ENCODE measurements at regions not wholly inside any gene's neighbourhood (a gene's known extent, or its start where the extent isn't known, plus 50 kb on each side); places are given as distances from the start of the nearest gene placed in this dataset.

DNA sequence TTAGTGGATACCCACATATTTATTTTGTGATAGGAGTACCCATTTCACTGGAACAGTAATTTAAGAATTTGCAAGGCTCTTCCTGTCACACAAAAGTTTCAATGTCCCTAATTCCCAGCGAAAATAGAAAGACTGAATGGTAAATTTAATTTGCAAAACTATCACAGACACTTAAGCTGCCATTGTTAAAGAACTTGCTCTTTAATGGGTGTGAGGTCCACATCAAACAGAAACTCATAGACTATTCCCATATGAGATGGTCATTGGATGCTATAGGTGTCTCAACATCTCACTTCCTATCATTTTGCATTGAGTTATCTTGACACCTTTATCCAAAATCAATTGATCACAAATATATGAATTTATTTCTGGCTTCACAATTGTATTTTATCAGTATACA lies 415.9 kb downstream of the GPAM start:
- H2AK5ac ChIP-seq (ENCODE audit: insufficient read length, low read length) = no peak overlapping the region
- H3K36me3 Mint-ChIP-seq (ENCODE audit: insufficient read depth in 1 of 3, low read depth in 3 of 3) = 0 out of 7 replicates have a peak, but pooled peaks cover 0 to 1% (median 0%) of the 10 kb centered on the region in 3 experiments
- no peak overlapping the region for H2BK5ac ChIP-seq (ENCODE audit: insufficient read length, low read length)
- no peak overlapping the region for H2BK15ac ChIP-seq (ENCODE audit: low read depth, low read length)
- H3K4me1 ChIP-seq (ENCODE audit: insufficient read depth, low read length) = no peaks in the 10 kb centered on the region
- TF ChIP-seq, protein P1, sequence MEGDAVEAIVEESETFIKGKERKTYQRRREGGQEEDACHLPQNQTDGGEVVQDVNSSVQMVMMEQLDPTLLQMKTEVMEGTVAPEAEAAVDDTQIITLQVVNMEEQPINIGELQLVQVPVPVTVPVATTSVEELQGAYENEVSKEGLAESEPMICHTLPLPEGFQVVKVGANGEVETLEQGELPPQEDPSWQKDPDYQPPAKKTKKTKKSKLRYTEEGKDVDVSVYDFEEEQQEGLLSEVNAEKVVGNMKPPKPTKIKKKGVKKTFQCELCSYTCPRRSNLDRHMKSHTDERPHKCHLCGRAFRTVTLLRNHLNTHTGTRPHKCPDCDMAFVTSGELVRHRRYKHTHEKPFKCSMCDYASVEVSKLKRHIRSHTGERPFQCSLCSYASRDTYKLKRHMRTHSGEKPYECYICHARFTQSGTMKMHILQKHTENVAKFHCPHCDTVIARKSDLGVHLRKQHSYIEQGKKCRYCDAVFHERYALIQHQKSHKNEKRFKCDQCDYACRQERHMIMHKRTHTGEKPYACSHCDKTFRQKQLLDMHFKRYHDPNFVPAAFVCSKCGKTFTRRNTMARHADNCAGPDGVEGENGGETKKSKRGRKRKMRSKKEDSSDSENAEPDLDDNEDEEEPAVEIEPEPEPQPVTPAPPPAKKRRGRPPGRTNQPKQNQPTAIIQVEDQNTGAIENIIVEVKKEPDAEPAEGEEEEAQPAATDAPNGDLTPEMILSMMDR (conservative IDR thresholded peaks at IDR 0.05) = no peak
- no peak overlapping the region for H3K27ac ChIP-seq (ENCODE audit: insufficient read length, low read depth, low read length)
- H2BK20ac ChIP-seq (ENCODE audit: low read depth, low read length, poor library complexity, severe bottlenecking) = no peak overlapping the region
- no peak for DNase-seq
- H3K56ac ChIP-seq (ENCODE audit: insufficient read length, low read depth, low read length) = no peak overlapping the region
- no peak overlapping the region for H2BK12ac ChIP-seq (ENCODE audit: insufficient read length, low read depth, low read length)
- no peaks in the 10 kb centered on the region for H3K27me3 ChIP-seq (ENCODE audit: insufficient read depth, low read length)
- H2BK120ac ChIP-seq (ENCODE audit: low read depth, low read length, poor library complexity, severe bottlenecking) = no peak overlapping the region
- H4K20me1 ChIP-seq (ENCODE audit: control insufficient read depth, insufficient read depth, insufficient read length) = no peaks in the 10 kb centered on the region
- H3K4me1 Mint-ChIP-seq = peaks cover 18 to 25% of the 10 kb centered on the region in 2 experiments
- H3K4me2 ChIP-seq (ENCODE audit: insufficient read depth, insufficient read length, low read length) = no peak overlapping the region
- H3K4me3 Mint-ChIP-seq = no peak overlapping the region
- no peak overlapping the region for H3K18ac ChIP-seq (ENCODE audit: insufficient read length, low read depth, low read length)
- H3K9me3 ChIP-seq (ENCODE audit: control insufficient read depth, low read depth, low read length) = no peaks in the 10 kb centered on the region
- no peak overlapping the region for H4K91ac ChIP-seq (ENCODE audit: insufficient read length, low read depth, low read length)
- no peak overlapping the region for H3K4ac ChIP-seq (ENCODE audit: low read depth, low read length)
- H2AFZ ChIP-seq (ENCODE audit: low read length) = no peak overlapping the region
- peaks cover 2 to 7% of the 10 kb centered on the region in 2 experiments; a peak in 2 of 5 replicates for H3K9me3 Mint-ChIP-seq
- H3K79me2 ChIP-seq (ENCODE audit: insufficient read depth, low read length) = no peaks in the 10 kb centered on the region
- H3K23ac ChIP-seq (ENCODE audit: insufficient read length, low read depth, low read length) = no peak overlapping the region
- no peak overlapping the region for H3T11ph ChIP-seq (ENCODE audit: low read length)
- no CpG with 5 or more reads among the region's 1 CpG for WGBS (ENCODE audit: extremely low coverage, insufficient read length, low lambda C conversion rate)
- no peak overlapping the region for H3K9ac ChIP-seq (ENCODE audit: extremely low read depth, insufficient read length, low read length)
- H3K27me3 Mint-ChIP-seq (ENCODE audit: low read depth) = no peaks in the 10 kb centered on the region; the same call in 1 of the 2 replicates
- no peak overlapping the region for H3K14ac ChIP-seq (ENCODE audit: insufficient read depth, low read length)
- H3K23me2 ChIP-seq (ENCODE audit: insufficient read length, low read depth, low read length, poor library complexity, severe bottlenecking) = no peaks in the 10 kb centered on the region
- no peaks in the 10 kb centered on the region for H3K79me1 ChIP-seq (ENCODE audit: insufficient read depth, low read depth, low read length, poor library complexity, severe bottlenecking)
- H4K5ac ChIP-seq (ENCODE audit: insufficient read length, low read depth, low read length) = no peak overlapping the region
- H4K8ac ChIP-seq (replicated peaks; ENCODE audit: insufficient read length, low read depth, low read length) = no peak overlapping the region
- no peak overlapping the region for H3K27ac Mint-ChIP-seq
